ENCODE measurements at regions not wholly inside any gene's neighbourhood (a gene's known extent, or its start where the extent isn't known, plus 50 kb on each side); places are given as distances from the start of the nearest gene placed in this dataset.

- TF ChIP-seq CTCF (IDR thresholded peaks at IDR 0.05; ENCODE audit: extremely low read depth in 1 of 2, insufficient read depth in 1 of 2, low read depth in 1 of 2, low read length in 2 of 2) = no peak
- TF ChIP-seq POLR2A (IDR thresholded peaks at IDR 0.05; ENCODE audit: low read depth, low read length) = no peak
- TF ChIP-seq EZH2 (IDR thresholded peaks at IDR 0.05; ENCODE audit: borderline replicate concordance, low read depth, low read length, severe bottlenecking) = no peak
- no peak for TF ChIP-seq POLR2AphosphoS5 (IDR thresholded peaks at IDR 0.05; ENCODE audit: insufficient read depth, low read depth, low read length)
- TF ChIP-seq MAX (IDR thresholded peaks at IDR 0.05; ENCODE audit: insufficient read depth, insufficient read length) = no peak
- TF ChIP-seq MYC (IDR thresholded peaks at IDR 0.05; ENCODE audit: low read depth, low read length) = no peak
- TF ChIP-seq FOS (IDR thresholded peaks at IDR 0.05; ENCODE audit: borderline replicate concordance, insufficient read depth, low read length) = no peak
- TF ChIP-seq JUN (IDR thresholded peaks at IDR 0.05; ENCODE audit: borderline replicate concordance, insufficient read depth, insufficient read length, low read depth) = no peak
- TF ChIP-seq GATA2 (IDR thresholded peaks at IDR 0.05; ENCODE audit: insufficient read depth, insufficient read length, low read depth, low read length) = no peak
Measured at GRCh38 chr7:391961-392524, 102.1 kb downstream of the FOXL3 start.

Data from endothelial cell of umbilical vein (primary cell).